HG03139 (cell line): ENCODE measurements at regions not wholly inside any gene's neighbourhood (a gene's known extent, or its start where the extent isn't known, plus 50 kb on each side); places are given as distances from the start of the nearest gene placed in this dataset.

Experiments used
- ATAC-seq: cut with Tn5 transposase; IDR thresholded peaks from one replicate; pipeline ENCODE4 v1.9.1; 2021; ENCODE audit not compliant: unreplicated experiment

DNA sequence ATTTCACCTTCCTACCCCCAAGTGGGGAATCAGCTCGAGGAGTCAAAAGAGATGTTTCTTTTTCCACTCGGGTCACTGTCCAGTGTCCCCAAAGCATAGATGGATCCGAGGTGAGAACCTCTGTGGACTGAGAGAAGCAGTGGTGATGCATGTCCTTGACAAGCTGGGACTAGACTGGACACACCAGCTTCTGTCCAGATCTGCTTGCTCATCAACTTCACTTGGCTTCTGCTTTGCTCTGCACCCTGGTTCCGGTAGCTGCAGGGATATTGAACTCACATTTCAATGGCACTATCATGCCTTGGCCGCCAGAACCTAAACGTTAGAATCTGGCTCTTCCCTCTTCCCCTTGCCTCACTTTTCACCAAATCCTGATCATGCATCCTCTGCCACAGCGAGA, 50.3 kb upstream of the CXCL12 start:
- no peak for ATAC-seq

DNA sequence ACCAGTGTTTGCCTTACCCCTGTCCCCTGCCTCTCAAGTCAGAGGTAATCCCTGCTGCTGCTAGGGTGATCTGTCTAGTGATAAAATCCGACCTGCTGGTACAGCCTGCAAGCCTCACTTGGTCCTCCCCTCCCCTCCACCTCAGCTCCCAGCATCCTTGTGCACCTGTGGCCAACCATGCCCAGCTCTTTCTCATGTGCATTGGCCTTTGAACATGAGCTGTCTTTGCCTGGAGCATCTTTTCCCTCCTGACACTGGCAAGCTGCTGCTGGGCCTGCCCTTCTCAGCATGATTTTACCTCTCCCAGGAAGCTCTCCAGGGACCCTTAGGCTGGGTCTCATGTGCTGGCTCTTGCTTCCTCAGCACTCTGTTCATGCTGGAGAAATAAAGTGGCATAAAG, 51.3 kb upstream of the CXCL12 start:
- ATAC-seq = no peak

DNA sequence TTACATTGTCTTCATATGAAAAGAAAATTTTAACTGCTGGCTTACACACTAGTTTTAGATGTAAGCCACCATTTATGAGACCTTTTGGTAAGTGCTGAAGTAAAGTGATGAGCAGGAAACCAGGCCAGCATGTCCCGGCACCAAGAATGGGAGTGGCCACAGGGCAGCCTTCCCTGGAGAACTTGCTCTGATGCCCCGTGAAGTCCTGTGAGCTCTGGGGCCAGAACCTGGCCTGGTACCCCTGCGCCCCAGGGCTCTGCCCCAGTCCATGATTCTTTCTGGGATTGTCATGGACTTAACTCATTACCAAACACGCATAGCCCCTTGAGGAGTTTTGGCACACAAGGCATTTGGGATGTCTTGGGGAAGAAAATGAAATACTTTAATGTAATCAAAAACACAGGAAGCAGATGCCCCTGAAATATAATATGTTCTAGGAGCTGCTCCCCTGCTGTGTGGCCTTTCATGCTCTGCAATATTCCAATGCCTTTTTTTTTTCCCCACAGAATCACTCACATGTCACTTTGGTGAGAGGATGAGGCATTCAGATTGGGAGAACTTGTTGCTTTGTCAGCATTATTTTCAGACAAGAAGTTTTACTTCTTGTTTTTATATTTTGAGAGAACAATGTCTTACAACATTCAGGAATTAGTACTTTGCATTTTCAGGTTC, 53.1 kb upstream of the CXCL12 start:
- no peak for ATAC-seq

DNA sequence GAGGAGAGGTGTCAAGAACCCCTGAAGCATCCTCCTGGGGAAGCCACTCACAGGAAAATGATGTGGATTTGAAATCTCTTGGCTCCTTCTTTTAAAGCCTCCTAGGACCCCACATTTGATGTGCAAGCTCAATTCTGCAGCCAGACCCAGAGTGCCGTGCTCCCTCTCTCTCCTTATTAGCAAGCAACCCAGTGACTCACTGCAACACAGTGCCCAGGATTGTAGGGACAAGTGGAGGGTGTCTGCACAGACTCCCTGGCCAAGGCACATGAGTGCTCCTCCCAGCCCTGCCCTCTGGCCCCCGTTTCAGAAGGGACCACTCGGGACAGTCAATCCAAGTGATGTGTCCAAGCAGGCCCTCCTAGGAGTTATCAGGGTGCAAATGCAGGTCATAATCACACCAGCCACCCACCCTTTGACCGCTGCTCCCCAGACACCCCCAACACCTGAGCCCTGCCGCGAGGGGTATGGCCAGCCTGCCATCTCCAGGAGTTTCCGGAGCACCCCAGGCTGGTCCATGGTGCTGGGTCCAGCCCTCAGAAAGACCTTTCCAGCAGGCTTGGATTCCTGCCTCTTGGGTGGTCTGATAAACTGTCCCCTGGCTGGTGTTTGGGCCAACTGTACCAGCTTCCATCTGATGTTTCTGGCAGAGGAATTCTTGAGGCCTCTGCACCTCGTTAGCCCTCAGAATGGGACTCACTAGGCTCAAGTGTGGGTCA, 54.5 kb upstream of the CXCL12 start:
- no peak for ATAC-seq

DNA sequence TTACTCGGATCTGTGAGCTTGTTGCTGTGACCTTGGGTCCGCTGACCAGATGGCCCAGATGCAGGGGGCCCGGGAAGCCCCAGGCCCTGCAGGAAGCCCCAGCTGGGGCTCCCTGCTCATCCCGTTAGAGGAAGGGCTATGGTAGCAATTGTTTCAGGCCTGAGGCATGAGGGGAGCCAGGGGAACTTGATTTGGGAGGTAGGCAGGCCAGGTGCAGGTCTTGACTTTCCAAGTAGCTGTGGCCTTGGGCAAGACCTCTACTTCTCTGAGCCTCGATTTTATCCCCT, 55.0 kb upstream of the CXCL12 start:
- ATAC-seq = no peak

DNA sequence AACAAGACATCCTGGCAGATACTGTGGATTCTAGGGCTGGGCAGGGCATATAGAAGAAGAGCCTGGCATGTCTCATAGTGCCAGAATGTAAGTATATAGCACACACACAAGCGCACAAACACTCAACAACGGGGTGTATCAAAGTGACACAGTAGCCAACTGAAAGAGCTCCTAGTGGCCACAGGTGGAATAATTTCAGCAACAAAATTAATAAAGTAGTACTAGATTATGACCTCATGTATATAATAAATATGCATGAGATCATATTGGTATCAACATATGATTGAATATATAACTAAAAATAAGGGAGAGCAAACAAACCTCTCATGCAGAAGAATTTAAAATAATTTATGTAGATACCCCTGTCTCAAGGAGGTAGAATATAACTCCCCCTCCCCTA, 72.4 kb upstream of the CXCL12 start:
- no peak for ATAC-seq

DNA sequence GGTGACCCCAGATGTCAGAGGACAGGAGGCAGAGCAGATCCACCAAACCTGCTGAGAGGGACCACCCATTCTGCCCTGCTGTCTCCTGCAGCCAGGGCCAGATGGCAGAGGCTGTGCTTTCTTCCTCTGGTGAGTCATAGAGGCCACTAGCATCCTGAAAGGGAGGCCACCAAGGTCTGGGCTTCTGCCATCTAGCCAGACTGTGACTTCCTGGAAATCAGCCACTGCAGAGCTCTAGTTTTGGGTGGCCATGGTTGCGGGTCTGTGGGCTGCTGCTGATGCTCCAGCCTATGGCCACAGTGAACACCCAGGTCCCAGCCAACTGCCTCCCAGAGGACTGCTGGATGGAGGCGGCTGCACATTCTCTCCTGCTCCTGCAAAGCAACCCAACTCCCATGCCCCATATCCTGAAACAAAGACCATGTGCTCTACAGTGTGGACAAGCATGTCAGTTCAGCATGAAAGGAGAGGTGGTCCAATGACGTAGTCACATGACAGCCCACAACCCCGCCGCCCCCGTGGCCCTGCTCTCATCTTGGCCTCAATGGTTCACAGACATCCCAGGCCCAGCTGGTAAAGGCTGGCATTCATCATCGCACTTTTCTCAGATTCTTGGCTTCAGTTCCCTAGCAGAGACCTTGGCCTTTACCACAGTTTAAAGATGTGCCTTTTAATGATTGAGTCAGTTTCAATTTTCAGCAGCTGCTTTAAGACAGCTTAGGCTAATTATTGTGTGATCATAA, 73.9 kb upstream of the CXCL12 start:
- no peak for ATAC-seq

DNA sequence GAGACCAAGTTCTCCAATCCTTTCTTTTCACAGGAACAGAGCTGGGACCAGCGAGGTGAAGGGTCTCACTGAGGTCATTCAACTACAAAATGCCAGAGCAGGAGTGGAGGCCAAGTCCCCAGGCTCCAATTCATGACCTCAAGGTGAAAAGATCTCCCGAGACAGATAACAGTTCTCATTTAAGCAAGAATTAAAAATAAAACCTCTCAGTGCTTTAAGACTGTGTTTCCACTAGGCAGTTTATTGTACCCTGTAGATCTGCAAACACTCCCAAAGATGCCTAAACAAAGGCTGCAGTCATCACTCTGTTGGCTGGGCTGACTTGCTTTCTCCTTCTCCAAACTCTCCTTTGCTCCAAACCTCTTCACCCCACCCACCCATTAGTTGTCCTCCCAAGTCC, 74.8 kb upstream of the CXCL12 start:
- no peak for ATAC-seq

DNA sequence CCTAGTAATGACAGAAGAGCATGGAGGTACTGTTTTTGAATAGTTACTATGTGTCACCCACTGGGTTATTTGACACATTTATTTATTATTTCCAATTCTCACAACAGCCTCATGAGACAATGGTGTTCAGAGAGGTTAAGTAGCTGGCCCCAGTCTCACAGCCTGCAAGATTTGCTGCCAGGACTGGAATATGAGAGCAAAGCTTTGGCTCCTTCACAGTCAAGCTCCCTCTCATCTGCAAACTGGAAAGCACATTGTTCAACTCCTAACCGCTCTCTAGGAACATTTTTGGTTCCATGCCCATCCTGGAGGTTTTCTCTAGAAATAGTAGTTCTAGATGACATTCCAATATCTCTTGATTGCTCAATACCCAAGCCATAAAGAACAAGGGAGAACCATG, 75.5 kb upstream of the CXCL12 start:
- no peak for ATAC-seq

DNA sequence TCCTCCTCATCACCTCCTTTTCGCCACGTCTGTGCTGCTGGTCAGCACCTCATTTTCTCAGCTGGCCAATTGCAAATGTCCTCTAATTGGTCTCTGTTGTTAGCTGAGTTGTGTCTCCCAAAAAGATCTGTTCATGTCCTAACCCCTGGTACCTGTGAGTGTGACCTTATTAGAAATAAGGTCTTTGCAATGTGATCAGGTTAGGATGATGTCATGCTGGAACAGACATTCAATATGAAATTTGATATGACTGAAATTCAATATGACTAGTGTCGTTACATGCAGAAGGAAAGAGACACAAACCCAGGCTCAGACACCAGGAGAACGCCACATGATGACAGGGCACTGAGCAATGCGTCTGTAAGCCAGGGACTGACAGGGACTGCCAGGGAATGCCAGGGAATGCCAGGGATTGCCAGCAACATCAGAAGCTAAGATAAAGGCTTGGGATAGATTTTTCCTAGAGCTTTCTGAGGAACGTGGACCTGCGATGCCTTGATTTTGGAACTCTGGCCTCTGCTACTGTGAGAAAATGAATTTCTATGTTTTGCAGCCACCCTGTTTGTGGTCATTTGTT, 77.5 kb upstream of the CXCL12 start:
- no peak for ATAC-seq

DNA sequence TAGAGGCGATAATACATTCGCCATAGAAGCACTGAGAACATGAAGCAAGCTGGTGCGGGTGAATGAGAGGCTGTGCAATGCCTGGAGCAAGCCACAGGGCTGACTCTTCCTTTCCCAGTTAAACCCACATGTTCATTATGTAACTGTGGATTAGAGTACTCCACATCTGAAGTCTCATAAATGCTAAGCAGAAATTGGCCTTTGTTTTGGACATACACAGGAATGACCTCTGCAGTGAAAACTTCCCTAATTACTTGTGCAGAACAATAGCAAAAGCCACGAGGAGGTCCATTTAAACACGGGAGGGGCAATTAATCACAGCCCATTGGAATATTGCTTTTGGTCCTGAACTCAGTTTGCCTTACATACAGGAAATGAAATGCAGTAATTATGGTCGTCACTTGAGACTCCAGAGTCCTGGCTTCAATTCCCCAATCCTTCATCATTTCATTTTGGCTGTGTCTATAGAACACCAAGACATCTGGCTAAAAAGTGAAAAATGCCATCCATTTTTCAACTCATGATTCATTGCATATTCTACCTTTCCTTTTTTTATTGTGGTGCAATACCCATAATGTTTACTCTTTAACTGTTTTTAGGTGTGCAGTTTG, 78.7 kb upstream of the CXCL12 start:
- no peak for ATAC-seq

DNA sequence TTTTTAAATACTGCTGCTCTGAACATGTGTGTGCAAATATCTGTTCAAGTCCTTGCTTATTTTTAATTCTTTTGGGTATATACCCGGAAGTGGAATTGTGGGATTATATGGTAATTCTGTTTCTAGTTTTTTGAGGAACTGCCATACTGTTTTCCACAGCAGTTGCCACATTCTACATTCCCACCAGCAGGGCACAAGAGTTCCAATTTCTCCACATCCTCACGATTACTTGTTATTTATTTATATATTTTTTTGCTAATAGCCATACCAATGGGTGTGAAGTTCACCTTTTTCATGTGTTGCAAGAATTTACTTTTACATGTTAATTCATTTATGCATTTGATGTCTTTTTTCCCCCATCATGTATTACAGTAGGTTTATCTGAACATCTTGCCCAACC, 79.6 kb upstream of the CXCL12 start:
- ATAC-seq = no peak

DNA sequence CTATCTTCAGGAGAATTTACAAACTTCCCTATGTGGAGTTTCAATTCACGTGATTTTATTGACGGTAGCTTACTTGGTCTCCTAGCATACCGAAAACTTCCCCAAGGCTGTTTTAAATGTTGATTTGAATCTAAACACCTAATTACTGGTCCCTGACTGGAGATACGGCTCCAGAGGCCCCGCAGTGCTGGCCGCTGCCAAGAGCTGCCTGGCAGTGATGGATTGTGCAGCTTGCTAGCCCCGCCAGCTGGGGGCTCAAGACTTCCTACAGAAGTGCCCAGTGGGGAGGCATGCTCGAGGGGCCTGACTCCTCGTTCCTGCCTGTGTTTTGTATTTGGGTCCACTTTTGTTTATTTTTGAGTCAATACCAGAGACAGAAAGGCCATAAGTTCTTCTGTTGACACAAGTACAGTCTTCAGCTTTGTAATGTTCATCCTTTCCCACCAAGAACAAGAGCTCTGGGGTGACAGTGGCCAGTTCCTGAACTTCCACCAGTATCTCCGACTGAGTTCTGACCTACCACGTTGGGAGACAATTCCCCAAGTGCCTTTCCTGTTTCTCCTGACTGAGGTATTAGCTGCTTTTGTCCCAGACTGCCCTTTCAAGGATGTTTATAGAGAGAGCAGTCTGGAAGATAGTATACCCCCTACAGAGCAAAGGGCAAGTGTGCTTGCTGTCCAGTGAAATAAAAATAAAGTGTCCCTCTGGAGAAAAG, 80.7 kb upstream of the CXCL12 start:
- no peak for ATAC-seq

DNA sequence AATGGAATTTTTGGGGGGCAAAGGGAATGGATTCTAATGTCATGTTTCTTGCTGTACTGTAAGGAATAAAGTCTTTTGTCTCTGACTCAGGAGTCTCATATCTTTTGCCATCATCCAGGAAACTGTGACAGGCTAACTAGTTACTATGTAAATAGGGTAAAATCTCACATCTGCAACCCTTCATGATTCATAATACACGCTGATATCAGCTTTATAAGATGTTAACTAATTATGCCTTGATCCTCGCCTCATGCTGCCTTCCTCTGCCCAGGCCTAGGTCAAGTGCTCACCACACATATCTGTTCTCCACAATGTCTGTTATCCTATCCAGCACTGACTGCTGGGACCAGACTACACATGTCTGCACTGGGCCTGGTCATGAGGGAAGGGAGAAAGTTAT, 81.3 kb upstream of the CXCL12 start:
- no peak for ATAC-seq

DNA sequence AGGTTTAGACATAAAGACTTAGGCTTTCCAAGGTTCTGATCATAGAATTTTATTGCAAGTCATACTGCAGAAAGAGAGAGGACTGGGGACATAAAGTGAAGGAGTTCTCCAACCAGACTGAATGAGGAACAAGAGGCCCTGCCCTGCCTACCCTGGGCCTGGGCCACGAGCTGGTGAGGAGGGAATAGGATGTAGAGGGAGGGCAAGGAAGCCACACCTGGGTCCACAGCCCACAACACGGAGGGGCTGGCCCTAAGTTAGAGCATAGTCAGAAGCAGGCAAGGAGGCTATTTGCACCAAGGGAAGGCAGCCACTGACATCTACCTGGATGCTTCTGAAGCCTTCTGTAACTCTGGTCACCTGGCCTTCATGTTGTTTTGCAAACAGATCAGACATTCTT, 82.2 kb upstream of the CXCL12 start:
- ATAC-seq = no peak

DNA sequence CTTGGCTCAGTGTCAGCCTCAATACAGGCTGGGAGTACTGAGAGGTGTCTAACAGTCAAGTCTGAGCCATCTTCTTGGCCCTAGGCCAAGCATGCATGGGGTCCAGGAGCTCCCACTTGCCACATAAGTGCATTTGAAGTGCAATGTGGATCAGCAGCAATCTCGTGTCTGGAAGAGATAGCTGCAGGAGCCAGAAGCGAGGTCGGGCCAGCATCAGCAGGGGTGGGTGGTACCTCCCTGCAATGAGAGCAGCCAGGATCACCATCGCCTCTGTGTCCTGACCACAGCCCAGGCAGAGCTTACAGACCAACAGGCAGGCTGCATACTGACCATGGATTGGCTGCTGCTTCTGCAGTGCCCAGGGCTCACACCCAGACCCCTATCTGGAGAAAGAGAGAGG, 83.0 kb upstream of the CXCL12 start:
- no peak for ATAC-seq

DNA sequence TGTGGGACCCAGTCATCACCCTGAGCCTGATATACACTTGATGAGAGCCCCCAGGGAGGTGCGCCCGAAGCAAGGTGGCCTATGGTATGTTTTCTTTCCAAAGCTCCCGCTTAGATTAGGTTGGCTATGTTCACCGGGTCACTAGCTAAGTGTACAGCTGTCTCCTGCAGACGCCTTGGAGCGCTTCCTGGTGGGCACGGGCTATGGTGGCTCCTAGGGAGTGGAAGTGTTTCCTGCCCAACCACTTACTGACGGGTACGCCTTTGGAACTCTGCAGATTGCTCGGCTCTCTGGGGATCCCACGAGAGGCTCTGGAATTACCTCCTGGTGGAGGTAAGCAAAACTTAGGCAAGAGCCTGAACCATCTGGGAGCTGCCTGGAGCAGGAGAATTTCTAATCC, 83.6 kb upstream of the CXCL12 start:
- ATAC-seq = no peak

DNA sequence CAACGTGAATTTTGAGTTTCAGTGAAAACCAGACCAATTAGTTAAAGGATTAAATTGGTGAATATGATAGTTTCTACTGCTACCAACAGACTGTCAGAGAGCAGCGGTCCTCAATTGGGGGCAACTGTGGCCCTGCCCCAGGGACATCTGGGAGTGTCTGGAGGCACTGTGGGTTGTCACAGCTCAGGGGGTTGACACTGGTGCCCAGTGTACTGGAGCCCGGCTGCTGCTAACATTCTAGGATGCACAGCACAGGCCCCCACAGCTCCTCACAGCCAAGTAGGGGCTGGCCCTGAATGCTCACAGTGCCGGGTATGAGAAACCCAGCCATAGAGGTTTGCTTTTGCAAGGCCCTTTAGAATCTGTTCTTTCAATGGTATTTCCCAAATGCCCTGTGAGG, 84.1 kb upstream of the CXCL12 start:
- no peak for ATAC-seq

DNA sequence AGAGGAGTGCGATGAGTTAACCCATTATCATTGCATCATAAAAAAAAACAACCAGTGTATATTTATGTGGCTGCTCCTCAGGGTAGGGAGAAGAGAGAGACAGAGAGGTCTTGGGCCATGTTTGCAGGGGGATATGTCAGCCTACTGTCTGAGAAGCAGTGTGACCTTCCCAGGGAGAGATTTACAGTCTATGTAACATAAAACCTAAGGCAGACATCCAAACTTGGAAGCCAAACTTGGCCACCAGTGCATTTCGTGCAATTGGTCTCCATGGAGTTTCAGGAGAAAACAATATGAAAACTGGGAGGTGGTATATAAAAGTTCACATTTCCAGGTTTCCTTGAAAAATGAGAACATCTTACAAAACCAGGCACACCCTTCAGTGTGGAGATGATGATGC, 85.9 kb upstream of the CXCL12 start:
- no peak for ATAC-seq

DNA sequence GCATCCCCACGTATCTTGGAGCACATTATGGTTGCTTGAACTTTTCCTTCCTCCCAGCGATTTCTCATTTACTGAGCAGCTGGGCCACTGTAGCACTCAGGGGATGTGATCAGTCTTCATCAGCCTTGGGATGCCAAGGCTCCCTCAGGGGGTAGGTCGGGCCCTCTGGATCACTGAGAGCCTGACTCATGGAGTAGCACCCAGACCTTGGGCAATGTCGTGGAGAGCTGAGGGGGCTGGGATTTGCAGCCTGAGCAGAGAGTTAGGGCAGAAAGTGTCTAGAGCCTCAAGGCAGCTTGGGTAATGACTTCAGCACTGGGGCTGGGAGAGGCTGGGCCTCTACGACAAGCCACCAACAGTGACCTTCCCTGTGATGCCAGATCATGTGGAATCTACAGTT, 86.5 kb upstream of the CXCL12 start:
- no peak for ATAC-seq

DNA sequence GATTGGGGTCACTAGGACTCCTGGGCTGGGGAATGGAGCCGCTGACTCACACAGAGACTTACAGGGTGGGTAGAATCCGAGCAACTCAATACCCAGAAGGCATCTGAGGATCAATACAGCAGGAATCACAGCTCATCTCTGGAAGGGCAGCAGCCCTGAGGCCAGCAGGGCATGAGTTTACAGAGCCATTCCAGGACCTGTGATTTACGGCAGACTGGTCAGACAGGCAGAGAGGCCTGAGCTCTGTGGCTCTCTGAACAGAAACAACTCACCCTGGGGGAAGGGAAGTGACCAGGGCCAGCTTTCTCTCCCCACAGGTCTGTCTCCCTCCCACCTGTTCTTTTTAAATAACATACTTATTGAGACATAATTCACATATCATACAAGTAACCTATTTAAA, 88.2 kb upstream of the CXCL12 start:
- ATAC-seq = no peak
